ENCODE measurements at regions not wholly inside any gene's neighbourhood (a gene's known extent, or its start where the extent isn't known, plus 50 kb on each side); places are given as distances from the start of the nearest gene placed in this dataset.

- intact Hi-C loops (cut with micrococcal nuclease) = no loop called here
- no peaks in the 10 kb centered on the region for H3K9me3 Mint-ChIP-seq
- no peak for TF ChIP-seq CTCF (IDR thresholded peaks at IDR 0.05)
- Histone ChIP-seq H2AFZ (ENCODE audit: insufficient read depth, low read depth, low read length, poor library complexity, severe bottlenecking) (no peak overlapping the region), H3K9ac (ENCODE audit: insufficient read depth, low read length, poor library complexity, severe bottlenecking) (no peak overlapping the region), H3K27me3 (ENCODE audit: control insufficient read depth in 2 of 2, insufficient read depth in 2 of 2, low read length in 2 of 2) (no peaks in the 10 kb centered on the region), H3K9me3 (replicated peaks in 1 of 2; ENCODE audit: control insufficient read depth in 1 of 2, insufficient read depth in 1 of 2, low read length in 2 of 2) (no peaks in the 10 kb centered on the region), H3K79me2 (ENCODE audit: insufficient read depth, low read length) (no peaks in the 10 kb centered on the region), H3K4me2 (replicated peaks; ENCODE audit: extremely low read depth, low read length, poor library complexity, severe bottlenecking) (no peak overlapping the region), H3K36me3 (replicated peaks in 1 of 2; ENCODE audit: control insufficient read depth in 1 of 2, insufficient read depth in 2 of 2, low read length in 2 of 2) (no peaks in the 10 kb centered on the region), H3K27ac (ENCODE audit: low read depth in 1 of 2, low read length in 2 of 2) (no peak overlapping the region), H3K4me1 (ENCODE audit: control insufficient read depth in 1 of 2, insufficient read depth in 2 of 2, low read length in 2 of 2) (no peaks in the 10 kb centered on the region), H3K4me3 (replicated peaks in 1 of 3; ENCODE audit: low read depth in 2 of 3, low read length in 3 of 3) (no peak overlapping the region), H4K20me1 (ENCODE audit: insufficient read depth, low read length) (no peaks in the 10 kb centered on the region)
- no peaks in the 10 kb centered on the region for H3K27me3 Mint-ChIP-seq (ENCODE audit: low read depth in 3 of 3)
- peak overlapping the region in 1 of 7 donors; percentile 10 for H3K27ac Mint-ChIP-seq
- no peak overlapping the region for H3K4me3 Mint-ChIP-seq
- WGBS (ENCODE audit: insufficient coverage) = 100% methylated on average over 5 of the region's 10 CpGs
- no peaks in the 10 kb centered on the region for H3K36me3 Mint-ChIP-seq
- H3K4me1 Mint-ChIP-seq = peaks cover 2% of the 10 kb centered on the region
- no peak for DNase-seq
Measured at GRCh38 chr6:6968731-6969552, 138.8 kb upstream of the RREB1 start.

- H3K9ac ChIP-seq (ENCODE audit: insufficient read depth, low read length, poor library complexity, severe bottlenecking) = no peak overlapping the region
- H3K4me1 ChIP-seq (ENCODE audit: control insufficient read depth in 1 of 2, insufficient read depth in 2 of 2, low read length in 2 of 2) = no peaks in the 10 kb centered on the region
- H3K4me3 ChIP-seq (replicated peaks in 1 of 3; ENCODE audit: low read depth in 2 of 3, low read length in 3 of 3) = no peak overlapping the region
- no peak overlapping the region for H2AFZ ChIP-seq (ENCODE audit: insufficient read depth, low read depth, low read length, poor library complexity, severe bottlenecking)
- no peaks in the 10 kb centered on the region for H4K20me1 ChIP-seq (ENCODE audit: insufficient read depth, low read length)
- H3K4me1 Mint-ChIP-seq = no peaks in the 10 kb centered on the region
- intact Hi-C loops (cut with micrococcal nuclease) = no loop called here
- H3K27ac ChIP-seq (ENCODE audit: low read depth in 1 of 2, low read length in 2 of 2) = no peak overlapping the region
- H3K4me2 ChIP-seq (replicated peaks; ENCODE audit: extremely low read depth, low read length, poor library complexity, severe bottlenecking) = no peak overlapping the region
- no peak for TF ChIP-seq CTCF (IDR thresholded peaks at IDR 0.05)
- WGBS (ENCODE audit: insufficient coverage) = 90% methylated on average over 7 of the region's 10 CpGs
- DNase-seq = no peak
- no peaks in the 10 kb centered on the region for H3K9me3 Mint-ChIP-seq
- H3K27me3 Mint-ChIP-seq (ENCODE audit: low read depth in 3 of 3) = no peaks in the 10 kb centered on the region
- no peaks in the 10 kb centered on the region for H3K36me3 ChIP-seq (replicated peaks in 1 of 2; ENCODE audit: control insufficient read depth in 1 of 2, insufficient read depth in 2 of 2, low read length in 2 of 2)
- no peak overlapping the region for H3K27ac Mint-ChIP-seq
- H3K27me3 ChIP-seq (ENCODE audit: control insufficient read depth in 2 of 2, insufficient read depth in 2 of 2, low read length in 2 of 2) = no peaks in the 10 kb centered on the region
- H3K79me2 ChIP-seq (ENCODE audit: insufficient read depth, low read length) = no peaks in the 10 kb centered on the region
- H3K36me3 Mint-ChIP-seq = no peaks in the 10 kb centered on the region
- no peaks in the 10 kb centered on the region for H3K9me3 ChIP-seq (replicated peaks in 1 of 2; ENCODE audit: control insufficient read depth in 1 of 2, insufficient read depth in 1 of 2, low read length in 2 of 2)
- no peak overlapping the region for H3K4me3 Mint-ChIP-seq
Measured at GRCh38 chr6:6969761-6970223, 138.0 kb upstream of the RREB1 start.

Measured in CD14-positive monocyte (primary cell).